GM03348 (cell line): ENCODE measurements at regions not wholly inside any gene's neighbourhood (a gene's known extent, or its start where the extent isn't known, plus 50 kb on each side); places are given as distances from the start of the nearest gene placed in this dataset.
A peak's percentile ranks its signal among the peaks of the same experiment; 100 is the strongest.

Experiments
- DNase-seq: peaks from one replicate; pipeline ENCODE4 v3.0.0; 2012; ENCODE audit warnings: low spot score

DNA sequence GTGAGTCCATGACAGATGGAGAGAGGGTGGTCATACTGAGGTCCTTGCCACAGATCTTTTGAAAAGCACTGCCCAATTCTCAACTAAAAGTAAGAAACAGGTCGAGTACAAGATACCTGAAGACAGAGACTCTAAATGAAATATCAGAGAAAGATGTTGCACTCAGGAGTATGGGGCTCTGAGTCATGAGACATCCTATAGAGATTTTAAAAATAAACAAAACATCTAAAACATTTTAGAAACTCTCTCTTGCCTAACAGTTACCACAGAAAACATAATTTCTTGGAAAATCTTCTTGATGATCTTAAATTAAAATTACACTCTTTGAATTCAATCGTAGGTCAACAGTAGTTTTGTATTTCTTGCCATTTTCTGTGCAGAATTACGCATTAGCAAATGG lies 348.9 kb upstream of the MARCKS start:
- no peak for DNase-seq

DNA sequence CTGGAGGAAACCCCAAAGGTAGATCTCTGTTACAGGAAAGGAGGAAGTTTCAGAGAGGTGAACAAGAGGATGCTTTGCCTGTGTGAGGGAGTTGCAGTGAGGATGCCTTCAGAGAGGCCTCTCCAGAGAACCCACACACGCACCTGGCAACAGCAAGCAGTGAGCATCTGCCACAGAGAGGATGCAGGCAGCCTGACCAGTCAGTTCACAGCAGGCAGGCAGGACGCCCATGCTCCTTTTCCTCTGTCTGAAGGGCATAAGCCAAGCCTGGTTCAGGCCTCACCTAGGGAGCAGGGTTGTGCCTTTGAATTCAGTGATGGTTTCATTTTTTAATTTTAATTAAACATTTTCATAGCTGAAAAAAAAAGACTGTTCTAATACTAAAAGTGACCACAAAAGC lies 346.0 kb upstream of the MARCKS start:
- no peak for DNase-seq

DNA sequence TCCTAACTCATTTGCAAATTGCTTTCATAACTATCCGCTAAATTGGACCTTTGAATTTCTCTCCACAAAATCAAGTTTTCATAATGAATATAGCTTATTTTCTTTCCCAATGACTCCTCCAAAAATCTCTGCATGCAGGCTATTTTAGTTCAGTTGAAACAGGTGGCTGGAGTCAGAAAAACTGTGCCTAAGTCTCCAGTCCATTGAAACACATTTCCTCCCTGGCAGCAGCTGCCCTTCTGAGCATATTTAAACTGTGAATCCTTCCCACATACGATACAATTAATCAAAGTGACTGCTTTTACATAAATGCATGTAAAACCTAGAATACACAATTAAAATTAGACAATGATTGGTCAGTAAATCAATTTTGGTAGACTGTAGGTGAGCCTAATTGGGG lies 344.6 kb upstream of the MARCKS start:
- no peak for DNase-seq

DNA sequence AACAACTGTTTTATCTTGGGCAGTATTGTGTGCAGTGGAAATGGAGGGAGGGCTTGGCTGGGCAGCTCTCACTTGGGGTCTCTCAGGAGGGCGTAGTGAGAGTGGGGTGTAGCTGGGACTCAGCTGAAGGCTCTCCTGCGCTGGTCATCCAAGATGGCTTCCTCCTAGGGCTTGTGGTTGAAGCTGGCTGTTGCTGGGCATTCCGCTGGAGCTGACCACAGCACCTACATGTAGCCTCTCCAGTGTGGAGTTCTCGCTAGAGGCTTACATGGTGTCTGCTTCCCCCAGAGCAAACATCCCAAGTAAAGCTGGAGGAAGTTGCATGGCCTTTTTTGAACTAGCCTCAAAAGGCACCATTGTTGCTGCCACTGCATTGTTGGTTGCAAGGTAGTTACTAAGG lies 344.1 kb upstream of the MARCKS start:
- no peak for DNase-seq

DNA sequence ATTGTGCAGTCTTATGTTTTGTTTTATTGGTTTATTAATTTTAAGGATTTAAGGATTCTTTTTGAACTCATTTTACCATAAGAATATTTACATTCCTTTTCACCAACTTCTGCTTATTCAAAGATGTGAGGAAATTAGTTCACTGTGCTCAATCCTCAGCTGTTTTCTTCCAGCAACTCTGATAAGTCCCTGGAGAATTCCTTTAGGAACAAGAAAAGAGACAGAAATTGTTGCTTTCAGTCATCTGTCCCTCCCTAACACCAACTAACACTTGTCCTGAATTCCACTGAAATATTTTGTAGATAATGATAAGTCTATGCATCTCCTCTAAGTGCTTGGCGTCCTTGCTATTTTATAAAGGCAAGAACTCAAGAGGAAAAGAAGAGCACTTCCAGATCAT lies 334.8 kb upstream of the MARCKS start:
- DNase-seq, result peak; percentile 20

DNA sequence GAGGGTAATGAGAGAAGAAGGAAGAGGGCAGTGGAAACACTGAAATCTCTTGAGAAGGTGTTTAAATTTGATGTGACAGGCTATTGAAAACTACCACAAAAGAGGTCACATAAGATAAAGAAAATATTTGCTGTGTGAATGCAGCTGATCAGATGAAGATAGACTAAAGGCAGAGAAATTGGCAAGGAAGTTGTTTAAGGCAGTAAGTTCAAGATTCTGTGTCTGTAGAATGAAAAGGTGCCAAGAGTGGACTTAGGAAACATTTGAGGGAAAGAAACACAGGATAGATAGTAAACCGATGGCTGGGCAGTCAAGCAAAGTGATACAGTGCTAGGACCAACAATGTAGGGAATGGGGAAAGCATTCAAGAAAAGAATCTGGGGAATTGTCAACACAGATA lies 332.3 kb upstream of the MARCKS start:
- peak; percentile 17 for DNase-seq

DNA sequence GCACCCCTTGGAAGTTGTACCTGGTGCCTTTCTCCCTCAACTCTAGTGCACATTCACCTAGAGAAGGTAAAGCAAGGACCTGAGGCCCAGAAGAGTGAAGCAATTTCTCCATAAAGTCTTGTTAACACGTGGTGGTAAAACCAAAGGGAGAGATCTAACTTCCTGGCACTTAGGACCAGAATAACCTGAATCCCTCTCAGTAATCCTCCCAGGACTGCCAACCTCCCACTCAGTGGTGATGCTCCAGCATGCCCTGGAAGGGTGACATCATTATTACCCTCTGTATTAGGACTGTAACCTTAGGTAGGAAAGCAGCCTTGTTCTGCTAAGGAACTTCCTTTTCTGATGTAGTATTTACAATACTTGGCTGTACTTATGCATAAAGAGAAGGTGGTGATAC lies 330.6 kb upstream of the MARCKS start:
- no peak for DNase-seq

DNA sequence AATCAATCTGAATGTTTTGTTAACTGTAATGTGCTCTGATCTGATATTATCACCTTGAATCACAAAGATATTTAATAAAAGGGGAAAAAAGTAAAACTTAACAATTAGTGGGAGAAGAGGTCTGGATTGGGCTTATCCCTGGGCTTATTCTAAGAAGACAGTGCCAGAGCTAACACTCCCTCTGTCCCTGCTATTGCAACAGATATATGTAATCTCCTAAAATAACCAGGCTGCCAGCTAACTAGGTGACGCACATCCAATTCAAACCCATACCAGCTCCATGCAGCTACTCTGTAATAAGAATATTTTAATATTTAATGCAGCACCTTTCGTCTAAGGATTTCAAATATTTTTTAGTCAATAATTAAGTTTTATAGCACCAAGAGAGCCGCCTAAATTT lies 330.1 kb upstream of the MARCKS start:
- no peak for DNase-seq

DNA sequence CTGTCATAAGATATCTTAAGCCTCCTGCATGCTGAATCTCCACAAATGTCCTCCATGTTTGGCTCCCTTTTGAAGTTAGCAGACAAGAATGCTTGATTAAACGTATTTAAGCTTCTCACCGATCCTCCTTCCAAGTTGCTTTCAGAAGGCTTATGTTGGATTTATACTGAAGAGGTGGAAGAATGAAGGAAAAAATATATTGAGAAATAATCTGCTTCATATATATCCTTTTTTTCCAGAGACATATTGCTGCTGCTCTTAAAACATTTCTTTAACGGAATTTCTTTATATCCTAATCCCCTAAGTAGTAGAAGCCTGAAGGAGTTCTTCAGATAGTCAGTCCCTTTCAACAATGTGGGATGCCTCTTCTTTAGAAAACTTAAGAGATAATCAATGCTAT lies 329.0 kb upstream of the MARCKS start:
- no peak for DNase-seq

DNA sequence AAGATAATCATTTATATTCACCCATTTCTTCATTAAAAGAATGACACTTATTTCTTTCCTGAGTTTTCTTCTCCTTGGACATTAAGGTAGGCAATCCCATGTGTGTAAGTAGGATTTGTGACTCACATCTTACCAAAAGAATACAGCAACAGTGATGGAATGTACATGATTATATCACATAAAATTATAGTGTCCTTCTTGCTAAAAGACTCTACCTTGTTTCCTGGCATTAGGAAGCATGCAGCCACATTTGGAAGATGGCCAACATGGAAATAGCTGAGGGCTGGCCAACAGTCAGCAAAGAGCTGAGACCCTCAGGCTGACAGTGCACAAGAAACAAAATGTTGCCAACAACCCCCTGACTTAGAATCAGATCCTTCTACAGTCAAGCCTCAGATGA lies 327.9 kb upstream of the MARCKS start:
- peak; percentile 26 for DNase-seq

DNA sequence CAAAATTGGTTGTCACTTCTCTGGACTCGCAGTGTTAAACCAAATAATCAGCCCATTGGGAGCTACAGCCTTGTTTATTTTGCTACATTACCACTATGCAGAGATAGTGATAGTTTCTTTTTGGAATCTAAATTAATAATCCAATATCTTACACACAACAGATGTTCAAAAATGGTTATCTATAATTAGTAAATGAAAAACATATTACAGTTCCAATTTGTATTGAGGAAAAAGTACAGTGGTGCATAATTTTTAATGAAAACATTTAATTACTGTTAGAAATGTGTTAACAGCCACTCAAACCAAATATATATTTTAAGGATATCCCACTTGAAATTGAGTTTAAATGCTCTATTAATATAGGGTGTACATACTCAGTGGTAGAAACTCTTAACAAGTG lies 327.3 kb upstream of the MARCKS start:
- DNase-seq, result no peak

DNA sequence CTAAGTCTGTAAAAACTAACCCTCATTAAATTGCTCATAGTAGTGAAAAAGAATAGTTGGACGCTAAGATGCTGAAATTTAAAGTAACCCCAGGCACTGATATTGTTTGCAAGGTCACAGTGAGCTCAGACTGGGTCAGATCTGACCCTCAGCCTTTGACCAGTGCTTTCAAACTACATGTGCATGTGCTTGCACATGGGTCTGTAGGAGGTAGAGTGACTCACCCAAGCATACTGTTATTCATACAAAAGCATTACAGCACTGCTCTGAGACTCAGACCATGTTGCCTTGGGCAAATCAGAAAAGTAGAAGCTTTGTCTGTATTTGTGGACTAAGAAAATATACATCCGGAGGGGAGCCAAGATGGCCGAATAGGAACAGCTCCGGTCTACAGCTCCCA lies 326.4 kb upstream of the MARCKS start:
- peak; percentile 59 for DNase-seq

DNA sequence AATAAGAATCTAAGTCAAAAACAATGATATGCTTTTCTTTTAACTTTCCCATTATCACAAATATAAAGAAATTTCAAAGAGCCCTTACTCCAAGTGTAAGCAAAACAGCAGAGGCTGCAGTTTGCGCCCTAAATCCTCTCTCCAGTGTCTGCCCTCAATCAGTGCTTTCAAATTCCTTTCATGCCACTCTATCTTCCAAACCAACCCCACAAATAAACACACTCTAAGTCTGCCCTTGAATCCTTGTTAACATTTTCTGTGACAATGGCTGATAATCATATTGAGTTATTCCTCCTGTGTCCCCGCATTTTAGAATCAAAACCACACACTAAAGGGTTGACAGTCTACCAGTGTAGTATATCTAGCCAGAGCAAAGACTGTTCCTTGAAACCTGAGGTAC lies 317.9 kb upstream of the MARCKS start:
- no peak for DNase-seq

DNA sequence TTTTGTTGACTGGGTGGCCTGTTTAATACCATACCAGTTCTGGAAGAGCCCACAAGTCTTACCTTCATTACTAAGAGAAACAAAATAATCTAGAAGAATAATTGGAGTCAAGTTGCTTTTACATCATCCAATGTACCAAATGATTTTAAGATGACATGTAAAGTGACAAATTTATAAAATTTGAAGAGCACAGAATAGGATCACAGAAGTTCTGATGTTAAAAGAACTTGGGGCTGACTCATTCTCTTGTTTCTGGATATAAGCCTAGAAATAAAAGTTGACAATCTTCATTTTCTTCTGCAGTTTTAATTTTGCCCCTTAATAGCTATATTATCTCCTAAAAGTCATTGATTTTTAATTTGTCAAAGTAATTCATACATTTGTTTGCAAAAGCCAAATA lies 317.5 kb upstream of the MARCKS start:
- peak; percentile 27 for DNase-seq

DNA sequence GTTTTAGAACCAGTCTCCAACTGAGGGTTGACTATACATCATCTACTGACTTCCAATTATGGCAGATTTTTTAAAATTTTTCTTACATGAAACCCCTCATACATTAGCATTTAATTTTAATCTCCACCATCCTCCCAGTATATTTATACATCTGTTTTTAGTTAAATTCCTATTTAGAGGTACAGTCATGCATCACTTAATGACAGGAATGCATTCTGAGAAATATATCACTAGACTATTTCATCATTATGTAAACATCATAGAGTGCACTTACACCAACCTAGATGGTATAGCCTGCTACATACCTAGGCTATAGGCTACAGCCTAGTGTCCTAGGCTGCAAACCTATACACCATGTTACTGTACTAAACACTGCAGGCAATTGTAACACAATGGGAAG lies 316.7 kb upstream of the MARCKS start:
- no peak for DNase-seq

DNA sequence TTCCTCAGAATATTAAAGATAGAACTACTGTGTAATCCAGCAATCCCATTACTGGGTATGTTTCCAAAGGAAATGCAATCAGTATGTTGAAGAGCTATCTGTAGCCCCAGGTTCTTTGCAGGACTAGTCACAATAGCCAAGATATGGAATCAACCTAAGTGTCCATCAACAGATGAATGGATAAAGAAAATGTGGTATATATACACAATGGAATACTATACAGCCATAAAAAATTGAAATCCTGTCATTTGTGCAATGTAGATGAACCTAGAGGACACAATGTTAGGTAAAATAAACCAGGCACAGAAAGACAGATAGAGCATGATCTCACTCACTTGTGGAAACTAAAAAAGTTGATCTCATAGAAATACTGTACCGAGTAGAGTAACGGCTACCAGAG lies 306.0 kb upstream of the MARCKS start:
- no peak for DNase-seq

DNA sequence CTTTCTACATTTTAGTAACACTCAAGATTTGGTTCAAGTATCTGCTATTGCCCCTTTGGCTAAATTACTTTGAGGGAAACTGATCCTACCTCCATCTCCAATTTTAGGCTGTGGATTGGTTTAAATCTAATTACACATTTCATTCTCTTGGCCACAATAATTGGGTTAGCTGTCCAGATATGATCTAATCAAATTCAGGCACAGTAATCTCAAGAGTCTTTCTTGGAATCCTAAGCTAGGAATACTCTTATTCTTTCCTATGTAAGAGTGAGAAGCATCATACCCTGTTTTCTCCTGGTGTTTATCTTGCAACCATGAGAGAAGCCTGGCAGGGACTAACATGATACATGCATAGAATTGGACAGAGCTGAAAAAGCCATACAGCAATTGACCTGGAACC lies 300.4 kb upstream of the MARCKS start:
- no peak for DNase-seq

DNA sequence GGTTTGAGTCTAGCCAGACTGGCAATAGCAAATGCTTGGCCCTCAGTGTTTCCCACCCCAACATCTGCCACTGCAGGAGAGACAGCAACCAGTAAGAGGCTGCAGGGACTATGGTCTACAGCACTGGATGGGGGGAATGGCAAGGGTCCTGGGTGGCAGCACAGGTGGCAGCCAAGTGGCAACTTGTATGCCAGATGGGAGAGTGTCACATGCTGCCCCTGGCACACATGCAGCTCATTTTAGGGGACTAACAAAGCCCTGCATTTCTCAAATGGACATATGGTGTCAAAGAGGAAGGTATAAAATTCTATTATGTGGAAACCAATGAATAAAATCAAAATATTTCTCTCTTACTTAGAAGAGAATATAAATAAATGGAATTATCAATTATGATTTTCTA lies 298.7 kb upstream of the MARCKS start:
- no peak for DNase-seq

DNA sequence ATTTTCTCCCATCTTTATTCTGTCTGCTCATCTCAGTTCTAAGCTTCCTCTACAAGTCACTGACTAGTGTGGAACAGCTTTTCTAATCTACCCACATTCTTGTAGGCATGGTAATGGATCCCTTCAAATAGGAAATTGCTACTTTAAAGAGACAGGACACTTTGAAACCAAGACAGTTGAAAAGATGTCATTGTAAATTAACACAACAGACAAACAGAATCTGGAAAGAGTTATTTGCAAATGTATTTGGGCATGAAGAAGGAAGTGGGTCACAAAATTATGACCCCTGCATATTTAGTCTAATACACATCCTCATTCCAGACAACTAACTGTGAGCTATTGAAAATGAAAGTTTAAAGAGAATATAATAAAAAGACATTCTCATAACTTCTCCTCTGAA lies 298.2 kb upstream of the MARCKS start:
- peak; percentile 67 for DNase-seq

DNA sequence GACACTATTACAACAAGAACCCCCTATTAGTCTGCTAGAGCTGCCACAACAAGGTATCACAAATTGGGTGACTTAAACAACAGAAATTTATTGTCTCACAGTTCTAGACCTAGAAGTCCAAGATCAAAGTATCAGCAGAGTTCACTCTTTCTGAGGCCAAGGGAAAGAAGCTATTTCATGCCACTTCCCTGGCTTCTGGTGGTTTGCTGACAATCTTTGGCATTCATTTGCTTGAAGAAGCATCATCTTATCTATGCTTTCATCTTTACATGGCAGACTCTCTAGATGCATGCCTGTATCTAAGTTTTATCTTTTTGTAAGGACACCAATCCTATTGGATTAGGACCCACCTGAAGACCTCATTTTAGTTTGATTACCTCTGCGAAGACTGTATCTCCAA lies 296.8 kb upstream of the MARCKS start:
- no peak for DNase-seq

DNA sequence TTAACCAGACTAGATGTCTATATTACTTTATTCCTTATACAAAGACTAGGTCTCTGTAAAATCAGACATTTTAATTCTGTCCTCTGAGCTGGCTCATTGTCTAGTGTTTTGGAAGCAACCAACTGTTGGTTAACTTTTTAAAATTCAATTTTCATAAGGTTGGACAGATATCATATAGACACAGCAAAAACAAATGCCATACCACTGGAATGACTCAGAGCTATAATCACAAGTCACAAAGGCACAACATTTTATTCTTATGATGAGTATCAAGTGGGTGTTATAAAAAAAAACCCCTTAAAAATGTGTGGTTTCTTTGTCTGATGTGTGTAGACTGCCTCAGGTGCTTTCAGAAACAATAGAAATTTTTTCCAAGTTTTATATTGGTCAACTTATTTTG lies 296.2 kb upstream of the MARCKS start:
- DNase-seq, result peak; percentile 29

DNA sequence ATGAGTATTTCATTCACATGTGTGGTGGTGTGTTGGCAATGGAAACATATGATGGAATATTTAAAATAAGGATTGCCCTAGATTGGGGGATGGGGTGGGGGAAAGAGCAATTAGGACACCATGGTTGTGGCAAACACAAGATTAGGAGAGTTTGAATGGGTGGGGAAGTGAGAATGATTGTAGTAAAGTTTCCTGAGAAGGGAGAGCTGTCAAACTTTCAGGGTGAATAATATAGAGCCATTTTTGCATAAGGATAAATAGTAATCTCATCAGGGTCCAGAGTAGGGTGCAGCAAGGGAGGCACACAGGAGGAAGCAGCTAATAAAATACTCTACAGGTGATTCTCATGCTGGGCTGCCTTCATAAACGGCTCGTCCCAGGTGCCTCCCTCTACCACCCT lies 294.9 kb upstream of the MARCKS start:
- DNase-seq, result no peak

DNA sequence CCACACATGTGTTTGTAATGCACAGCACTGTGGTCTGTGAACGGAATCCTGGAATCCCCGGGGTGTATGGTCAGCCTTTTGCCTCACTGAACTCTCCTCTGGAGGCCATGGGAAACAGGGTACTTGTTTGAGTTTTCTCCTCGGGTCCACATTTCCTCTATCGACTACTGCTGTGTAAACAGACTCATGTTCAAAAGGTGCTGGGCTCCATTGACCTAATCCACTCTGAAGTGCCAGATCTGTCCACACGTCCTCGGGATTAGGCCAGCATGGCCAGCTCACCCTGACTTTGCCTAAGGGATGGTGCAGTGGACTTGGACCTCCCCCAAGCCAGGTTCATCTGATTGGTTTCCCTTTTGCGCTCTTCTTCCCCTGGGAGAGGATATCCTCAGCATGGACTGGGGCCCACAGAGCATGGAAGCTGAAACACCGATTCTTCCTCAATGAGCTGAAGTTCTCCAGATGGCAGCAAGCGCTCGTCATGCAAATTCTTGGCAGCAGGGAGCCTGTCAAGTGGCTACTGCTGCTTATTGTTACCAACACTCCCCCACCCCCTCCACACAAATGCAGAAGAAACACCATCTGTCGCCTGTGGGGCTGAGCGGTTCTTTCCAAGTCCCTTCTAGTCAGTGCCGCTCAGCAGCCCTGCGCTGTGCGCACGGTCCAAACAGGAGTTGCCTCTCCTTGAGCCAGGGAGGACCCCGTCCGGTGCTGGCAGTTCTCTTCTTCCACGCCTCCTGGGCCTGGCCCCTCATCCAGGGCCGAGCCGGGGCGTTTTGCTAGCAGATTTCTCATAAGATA lies 292.6 kb upstream of the MARCKS start:
- DNase-seq, result peak; percentile 83

DNA sequence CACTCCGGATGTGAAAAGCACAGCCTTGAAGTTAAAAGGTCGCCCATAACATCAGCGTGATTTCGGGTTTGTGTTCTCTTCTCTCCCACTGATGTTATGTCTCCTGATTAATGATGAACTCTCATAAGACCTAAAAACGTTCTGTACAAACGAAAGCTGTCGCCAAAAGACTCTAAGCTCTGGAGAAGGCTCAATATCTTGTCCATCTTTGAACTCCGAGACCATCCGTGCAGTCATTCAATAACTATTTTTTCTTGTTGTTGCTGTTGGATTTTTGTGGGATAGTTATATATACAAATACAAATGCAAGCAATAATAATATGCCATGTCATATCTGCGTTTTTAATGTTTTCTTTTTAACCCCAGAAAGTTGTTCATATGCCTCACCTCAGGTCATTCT lies 291.8 kb upstream of the MARCKS start:
- DNase-seq, result no peak

DNA sequence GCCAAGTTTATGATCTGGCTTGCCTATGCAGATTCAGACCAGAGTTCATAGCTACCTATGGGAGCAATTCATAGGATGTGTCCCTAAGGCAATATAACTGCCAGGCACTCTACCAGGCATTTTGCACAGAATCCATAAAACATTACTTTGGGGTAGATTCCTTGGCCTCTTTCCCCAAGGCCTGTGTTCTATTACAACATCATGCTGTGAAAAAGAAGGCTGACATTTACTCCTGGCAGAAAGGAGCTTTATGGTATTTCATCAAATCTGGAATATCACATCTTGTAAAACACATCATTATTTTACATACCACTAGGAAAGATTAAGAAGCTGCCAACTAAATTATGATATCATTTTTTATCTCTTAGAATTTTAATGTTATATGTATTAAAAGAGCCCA lies 287.0 kb upstream of the MARCKS start:
- DNase-seq, result peak; percentile 49
